GM19023 (cell line): ENCODE measurements at regions not wholly inside any gene's neighbourhood (a gene's known extent, or its start where the extent isn't known, plus 50 kb on each side); places are given as distances from the start of the nearest gene placed in this dataset.

Experiments used
- ATAC-seq: cut with Tn5 transposase; IDR thresholded peaks from one replicate; pipeline ENCODE4 v1.9.1; 2021; ENCODE audit warnings: mild to moderate bottlenecking, moderate library complexity; ENCODE audit not compliant: unreplicated experiment

DNA sequence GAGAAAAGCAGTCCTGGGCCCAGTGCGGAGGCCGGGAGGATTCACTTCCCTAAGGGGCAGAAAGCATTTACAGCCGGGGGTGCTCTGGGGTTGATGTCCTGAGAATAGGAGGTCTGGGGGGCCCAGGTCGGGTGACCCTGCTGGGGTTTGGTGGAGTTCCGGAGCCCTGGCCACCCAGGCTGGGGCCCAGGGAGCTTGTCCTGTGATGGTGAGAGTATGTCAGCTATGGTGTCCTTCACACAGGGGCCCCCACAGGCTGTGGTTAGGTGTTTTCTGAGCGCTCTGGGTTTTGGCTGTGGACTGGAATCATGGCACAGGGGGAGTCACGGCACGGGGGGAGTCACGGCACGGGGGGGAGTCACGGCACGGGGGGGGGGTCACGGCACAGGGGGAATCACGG, 54.5 kb upstream of the TMEM18 start:
- no peak for ATAC-seq

DNA sequence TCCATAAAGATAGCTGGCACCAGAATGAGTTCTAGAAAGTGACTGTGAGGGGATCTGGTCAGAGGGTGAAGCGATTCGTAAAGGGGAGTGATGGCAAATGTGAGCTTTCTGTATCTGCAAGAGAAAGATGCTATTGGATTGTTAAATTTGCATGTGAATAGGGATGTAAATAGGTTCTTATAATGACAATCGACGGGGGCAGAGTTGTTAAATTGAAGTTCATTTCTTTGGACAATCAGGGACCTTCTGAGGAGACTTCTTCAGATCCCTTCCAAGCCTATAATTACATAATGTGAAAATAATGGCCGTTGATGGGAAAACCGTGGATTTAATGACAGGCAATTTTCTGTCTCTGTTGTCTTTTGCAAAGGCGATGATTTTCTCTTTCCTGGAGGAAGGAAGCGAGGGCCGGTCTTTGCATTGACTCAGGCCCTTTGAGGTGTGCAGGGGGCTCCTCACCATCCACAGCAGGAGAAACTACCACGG, 52.2 kb upstream of the TMEM18 start:
- ATAC-seq, result no peak

DNA sequence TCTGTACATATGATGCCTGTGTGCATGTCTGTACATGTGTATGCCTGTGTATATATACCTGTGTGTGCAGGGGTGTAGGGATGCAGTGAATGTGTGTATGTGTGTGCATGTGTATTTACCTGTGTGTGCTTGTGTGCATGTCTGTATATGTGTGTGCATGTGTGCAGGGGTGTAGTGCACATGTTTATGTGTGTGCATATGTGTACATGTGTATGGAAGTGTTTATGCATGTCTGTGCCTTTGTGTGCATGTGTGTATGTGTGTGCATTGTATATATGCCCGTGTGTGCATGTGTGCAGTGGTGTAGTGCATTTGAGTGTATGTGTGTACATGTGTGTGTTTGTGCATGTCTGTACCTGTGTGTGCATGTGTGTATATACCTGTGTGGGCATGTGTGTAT, 51.0 kb upstream of the TMEM18 start:
- ATAC-seq, result no peak

- ATAC-seq, result peak; percentile 65
Measured at GRCh38 chr2:727071-727470, 49.9 kb upstream of the TMEM18 start.
